GM10266 (cell line): ENCODE measurements at regions not wholly inside any gene's neighbourhood (a gene's known extent, or its start where the extent isn't known, plus 50 kb on each side); places are given as distances from the start of the nearest gene placed in this dataset.

Source experiments
- DNase-seq: peaks from one replicate; pipeline ENCODE4 v3.0.0; 2012; ENCODE audit errors: extremely low spot score
- TF ChIP-seq, protein P1 (sequence below): IDR thresholded peaks from 2 replicates; pipeline ENCODE4 v1.5.1; 2012; ENCODE audit warnings: mild to moderate bottlenecking, low read depth; ENCODE audit not compliant: control insufficient read depth, insufficient read depth; ENCODE audit errors: missing control alignments

DNA sequence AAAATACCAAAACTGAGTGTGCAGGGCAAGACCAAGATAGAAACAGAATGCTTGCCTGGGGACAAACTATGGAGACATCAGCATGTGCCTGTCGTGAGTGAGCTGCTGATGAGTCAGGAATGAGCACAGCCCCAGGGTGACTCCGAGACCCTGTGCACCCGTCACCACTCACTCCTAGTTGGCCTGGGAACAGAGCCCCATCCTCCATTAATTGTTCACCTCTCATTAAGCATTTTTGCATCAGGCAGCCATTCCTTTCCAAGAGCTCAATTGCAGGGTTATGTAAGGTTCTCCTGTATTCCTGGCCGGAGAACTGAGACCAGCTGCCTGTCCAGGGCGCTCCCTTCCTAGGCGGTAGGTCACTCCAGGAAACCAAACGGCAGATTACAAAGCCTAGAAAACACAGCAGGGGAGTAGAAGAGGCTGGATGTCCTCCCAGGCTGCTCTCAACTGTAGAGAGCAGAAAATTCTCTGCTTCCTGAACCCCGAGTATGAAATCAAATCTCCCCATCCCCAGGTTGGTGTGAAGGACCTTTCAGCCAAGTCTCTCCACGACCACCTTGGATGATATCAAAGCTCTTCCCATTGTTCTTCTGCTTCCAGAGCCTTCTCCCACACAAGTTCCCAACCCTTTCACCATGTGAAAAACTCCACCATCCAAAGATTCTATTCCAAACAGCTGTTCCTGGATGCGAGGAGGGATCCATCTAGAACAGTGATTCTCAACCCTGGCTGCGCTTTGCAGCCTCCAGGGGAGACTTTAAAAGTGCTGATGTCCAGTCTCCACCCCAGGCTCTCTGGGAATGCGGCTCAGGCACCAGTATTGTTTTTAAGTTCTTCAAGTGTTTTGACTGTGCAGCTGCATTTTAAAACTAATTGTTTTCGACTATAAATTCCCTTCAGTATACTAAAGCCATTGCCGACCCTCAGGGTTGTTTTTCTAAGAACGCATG lies 532.6 kb upstream of the JARID2 start:
- DNase-seq = no peak
- TF ChIP-seq, protein P1, sequence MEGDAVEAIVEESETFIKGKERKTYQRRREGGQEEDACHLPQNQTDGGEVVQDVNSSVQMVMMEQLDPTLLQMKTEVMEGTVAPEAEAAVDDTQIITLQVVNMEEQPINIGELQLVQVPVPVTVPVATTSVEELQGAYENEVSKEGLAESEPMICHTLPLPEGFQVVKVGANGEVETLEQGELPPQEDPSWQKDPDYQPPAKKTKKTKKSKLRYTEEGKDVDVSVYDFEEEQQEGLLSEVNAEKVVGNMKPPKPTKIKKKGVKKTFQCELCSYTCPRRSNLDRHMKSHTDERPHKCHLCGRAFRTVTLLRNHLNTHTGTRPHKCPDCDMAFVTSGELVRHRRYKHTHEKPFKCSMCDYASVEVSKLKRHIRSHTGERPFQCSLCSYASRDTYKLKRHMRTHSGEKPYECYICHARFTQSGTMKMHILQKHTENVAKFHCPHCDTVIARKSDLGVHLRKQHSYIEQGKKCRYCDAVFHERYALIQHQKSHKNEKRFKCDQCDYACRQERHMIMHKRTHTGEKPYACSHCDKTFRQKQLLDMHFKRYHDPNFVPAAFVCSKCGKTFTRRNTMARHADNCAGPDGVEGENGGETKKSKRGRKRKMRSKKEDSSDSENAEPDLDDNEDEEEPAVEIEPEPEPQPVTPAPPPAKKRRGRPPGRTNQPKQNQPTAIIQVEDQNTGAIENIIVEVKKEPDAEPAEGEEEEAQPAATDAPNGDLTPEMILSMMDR = no peak

DNA sequence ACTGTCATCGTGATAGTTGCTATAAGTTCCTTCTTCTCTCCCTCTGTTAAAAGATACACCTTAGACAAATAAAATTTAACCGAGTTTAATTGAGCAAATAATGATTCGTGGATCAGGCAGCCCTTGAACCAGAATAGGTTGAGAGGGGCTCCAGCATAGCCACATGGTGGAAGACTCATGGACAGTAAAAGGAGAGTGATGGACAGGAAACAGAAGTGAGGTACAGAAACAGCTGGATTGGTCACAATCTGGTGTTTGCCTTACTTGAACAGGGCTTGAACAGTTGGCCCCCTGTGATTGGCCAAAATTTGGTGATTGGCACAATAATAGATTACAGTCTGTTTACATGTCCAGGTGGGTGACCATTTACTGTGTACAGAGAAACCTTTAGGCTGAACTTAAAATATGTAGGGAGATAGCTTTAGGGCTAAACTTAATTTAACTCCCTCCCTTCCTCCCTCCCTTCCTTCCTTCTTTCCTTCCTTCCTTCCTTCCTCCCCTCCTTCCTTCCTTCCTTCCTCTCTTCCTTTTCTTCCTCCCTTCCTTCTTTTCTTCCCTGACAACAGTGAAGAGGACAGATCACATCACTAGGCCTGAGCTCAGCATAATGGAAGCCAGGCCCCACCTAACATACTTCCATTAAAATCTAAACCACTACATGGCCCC lies 531.8 kb upstream of the JARID2 start:
- TF ChIP-seq, protein P1 = no peak
- DNase-seq = no peak

DNA sequence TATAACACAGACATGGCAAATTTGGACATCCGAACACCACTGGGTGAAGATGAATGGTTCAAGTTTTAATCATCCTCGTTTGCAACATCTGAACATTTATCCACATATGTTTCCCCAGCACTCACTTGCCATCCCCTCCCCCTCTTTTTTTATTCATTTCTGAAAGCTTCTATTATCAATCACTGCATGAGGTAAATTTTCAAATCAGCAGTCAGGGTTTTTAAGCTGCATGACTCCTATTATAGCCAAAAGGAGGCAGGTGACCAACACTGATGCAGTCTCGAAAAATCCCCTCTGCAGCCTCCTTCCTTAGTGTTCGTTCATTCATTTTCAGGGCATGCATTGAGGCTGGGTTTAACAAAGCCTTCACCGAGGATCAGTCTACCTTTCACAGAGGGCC lies 530.8 kb upstream of the JARID2 start:
- TF ChIP-seq, protein P1 = no peak
- DNase-seq = no peak

DNA sequence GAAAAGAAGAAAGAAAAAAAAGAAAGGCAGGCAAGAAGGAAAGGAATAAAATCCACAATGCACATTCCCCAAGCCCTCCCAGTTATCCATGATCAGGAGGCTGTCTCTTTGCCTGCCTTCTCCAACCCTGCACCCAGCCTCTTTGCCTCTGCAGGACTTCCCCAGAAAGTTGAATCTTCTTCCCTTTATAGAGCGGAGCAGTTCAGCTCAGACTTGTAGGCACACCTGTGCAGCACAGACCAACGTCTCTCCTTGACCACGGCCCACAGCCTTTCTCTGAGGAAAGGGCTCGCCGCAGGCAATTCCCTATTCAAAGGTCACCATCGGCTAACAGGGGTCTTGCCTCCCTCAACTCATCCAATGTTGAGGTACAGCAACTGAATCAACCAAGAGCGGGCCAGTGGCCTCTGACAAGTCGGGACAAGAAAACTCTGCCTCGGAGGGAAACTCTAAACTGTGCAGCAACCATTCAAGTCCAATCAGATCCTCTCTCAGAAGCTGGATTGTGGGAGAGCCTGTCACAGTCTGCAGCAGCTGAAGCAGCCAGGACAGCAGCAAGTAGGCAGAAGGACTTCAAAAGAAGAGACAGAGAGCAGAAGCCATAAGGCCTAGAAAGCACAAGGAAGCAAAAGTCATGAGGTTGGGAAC lies 529.2 kb upstream of the JARID2 start:
- TF ChIP-seq, protein P1 = no peak
- DNase-seq = no peak

DNA sequence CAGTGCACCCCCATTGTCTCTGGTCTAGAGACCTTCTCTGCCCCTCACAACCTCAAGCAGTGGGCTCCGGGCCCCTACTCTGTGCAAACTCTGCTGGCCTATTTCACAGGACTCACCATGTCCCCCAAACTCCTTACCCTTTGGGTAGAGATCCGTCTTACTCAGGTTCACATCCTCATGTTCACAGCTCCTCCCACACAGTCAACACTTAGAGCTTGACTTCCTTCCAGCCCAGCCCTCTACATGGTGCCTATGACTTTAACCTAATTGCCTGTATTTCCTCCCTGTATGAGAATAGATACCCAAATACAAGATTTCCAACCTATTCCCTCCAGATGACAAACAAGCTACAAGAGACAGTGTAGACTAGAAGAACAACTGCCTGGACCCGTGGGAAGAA lies 528.6 kb upstream of the JARID2 start:
- TF ChIP-seq, protein P1 = no peak
- DNase-seq = no peak

DNA sequence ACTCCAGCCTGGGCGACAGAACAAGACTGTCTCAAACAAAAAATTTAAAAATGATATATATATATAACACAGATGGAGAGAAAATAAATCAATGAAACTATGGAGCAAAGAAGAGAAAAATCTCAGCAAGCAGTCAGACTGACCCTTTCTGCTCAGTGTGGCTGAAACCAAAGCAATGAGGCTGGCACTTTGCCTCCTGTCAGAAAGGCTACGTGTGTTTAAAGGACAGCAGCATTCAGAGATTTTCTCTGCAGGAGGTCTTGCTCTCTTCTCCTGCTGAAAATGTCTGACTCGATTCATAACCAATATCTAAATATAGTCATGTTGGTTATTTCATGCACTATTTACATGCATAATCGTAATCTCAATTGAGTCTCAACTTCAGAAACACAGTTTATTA lies 527.0 kb upstream of the JARID2 start:
- TF ChIP-seq, protein P1 = no peak
- DNase-seq = no peak

DNA sequence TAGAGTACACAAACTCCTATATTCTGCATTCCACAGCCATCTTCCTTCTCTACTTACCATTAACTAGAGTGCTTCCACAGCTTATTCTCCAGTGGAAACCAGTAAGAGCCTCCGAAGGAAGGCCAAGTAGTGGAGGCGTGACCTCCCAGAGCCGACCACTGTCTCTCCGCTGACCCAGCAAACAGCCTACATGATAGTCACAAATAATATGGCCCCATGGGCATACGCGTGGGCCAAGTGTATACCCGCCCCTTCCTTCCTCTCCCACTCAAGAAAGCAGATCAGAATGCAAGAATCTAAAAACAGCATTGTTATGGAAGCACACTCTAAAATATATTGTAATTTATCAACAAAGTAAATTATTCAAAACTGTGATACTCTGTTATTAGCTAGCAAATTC lies 526.6 kb upstream of the JARID2 start:
- TF ChIP-seq, protein P1 = no peak

More for the DNA sequence above, 526.6 kb upstream of the JARID2 start:
- DNase-seq = no peak
